HG02588 (cell line): ENCODE measurements at regions not wholly inside any gene's neighbourhood (a gene's known extent, or its start where the extent isn't known, plus 50 kb on each side); places are given as distances from the start of the nearest gene placed in this dataset.
A peak's percentile ranks its signal among the peaks of the same experiment; 100 is the strongest.
"Not testable (repeated sequence)": the region's sequence is repeated elsewhere in the genome, so short reads cannot be mapped to it uniquely, and the experiment has no call there.

Source experiments
- ATAC-seq: cut with Tn5 transposase; IDR thresholded peaks from one replicate; pipeline ENCODE4 v1.9.1; 2021; ENCODE audit warnings: mild to moderate bottlenecking, moderate library complexity; ENCODE audit not compliant: unreplicated experiment

DNA sequence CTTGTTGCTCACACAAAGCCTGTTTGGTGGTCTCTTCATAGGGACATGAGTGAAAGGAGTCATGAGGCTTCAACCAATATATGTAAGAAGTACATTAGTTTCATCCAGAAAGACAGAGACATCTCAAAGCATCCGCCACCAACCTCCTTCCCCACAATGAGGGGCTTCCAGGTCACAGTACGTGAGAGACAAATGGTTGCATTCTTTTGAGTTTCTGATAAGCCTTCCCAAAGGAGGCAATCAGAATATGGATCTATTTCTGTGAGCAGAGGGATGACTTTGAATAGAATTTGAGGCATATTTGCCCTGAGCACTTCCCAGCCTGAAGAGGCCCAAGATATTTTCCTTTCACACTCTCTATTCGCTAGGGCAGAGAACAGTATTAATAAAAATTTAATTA is 931.1 kb downstream of the FAM181B start:
- ATAC-seq = no peak

DNA sequence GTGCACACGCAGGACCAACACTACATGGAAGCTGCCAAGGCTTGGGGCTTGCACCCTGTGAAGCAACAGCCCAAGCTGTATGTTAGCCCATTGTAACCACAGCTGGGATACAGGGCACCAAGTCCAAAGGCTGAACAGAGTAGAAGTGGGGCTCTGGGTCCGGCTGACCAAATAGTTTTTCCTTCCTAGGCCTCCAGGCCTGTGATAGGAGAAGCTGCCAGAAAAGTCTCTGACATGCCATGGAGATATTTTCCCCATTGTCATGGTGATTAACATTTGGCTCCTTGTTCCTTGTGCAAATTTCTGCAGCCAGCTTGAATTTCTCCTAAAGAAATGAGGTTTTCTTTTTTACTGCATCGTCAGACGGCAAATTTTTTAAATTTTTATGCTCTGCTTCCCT is 941.2 kb downstream of the FAM181B start:
- no peak for ATAC-seq

DNA sequence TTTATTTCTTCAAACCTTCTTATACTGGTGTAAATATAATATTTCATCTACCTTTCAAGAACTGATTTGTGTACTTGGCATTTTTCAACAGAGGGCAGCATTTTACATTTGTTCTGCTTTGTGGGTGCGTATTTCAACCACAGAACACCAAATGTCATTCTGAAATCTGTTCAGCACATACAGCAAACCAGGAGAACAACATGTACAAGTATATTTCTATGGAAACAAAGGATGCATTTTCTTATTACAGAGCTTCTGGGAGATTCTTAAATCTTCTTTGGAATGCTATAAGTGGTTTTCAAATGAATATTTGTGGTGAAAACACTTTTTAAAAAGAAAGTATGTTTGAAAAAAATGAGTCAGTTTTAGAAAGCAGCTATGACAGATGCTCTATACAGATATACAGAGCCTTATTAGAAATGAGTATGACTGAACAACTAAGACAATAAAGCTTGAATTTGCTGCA is 946.0 kb downstream of the FAM181B start:
- peak; percentile 47 for ATAC-seq

DNA sequence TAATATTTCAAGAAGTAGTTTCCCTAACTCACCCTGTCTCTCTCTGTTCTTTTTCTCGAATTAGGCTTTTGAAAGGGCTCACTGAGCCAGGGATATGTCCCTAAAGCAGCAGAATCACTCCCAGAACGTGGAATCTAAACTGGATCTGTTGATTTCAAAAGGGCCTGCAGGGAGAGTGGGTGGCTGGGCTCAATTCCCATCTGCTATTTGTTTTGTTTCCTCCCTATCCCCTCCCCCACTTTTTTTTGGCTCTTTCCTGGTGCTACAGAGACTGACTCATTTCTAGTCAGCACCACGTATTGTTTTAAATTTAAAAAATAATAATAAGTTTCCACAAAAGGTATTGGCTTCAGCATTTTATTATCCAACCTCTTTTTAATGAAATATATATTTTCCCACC is 961.5 kb downstream of the FAM181B start:
- ATAC-seq = no peak

DNA sequence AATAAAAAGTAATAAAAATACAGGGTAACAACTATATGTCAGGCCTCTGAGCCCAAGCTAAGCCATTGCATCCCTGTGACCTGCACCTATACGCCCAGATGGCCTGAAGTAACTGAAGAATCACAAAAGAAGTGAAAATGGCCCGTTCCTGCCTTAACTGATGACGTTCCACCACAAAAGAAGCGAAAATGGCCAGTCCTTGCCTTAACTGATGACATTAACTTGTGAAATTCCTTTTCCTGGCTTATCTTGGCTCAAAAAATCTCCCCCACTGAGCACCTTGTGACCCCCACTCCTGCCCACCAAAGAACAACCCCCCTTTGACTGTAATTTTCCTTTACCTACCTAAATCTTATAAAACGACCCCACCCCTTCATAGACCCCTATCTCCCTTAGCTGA is 963.8 kb downstream of the FAM181B start:
- ATAC-seq = not testable (repeated sequence)

DNA sequence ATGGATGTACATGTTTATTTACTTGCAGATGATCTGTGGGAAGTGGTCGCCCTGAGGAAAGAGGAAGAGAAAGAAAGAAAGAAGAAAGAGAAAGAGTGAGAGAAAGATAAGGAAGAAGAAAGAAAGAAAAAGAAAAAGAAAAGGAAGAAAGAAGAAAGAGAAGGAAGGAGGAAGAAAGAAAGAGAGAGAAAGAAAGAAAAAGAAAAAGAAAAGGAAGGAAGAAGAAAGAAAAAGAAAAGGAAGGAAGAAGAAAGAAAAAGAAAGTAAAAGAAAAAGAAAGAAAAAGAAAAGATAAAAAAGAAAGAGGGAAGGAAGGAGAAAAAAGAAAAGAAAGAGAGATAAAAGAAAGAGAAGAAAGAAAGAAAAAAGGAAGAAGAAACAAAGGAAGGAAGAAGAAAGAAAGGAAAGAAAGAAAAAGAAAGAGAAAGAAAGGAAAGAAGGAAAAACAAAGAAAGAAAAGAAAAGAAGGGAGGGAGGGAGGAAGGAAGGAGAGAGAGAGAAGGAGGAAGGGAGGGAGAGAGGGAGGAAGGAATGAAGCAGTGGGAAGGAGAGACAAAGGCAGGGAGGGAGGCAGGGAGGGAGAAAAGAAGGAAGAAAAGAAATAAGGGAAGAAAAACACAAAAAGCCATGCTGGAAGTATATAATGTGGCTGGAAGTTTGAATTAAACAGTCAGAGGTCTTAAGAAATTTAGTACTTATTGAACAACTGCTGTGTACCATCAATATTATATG is 976.6 kb downstream of the FAM181B start:
- no peak for ATAC-seq

DNA sequence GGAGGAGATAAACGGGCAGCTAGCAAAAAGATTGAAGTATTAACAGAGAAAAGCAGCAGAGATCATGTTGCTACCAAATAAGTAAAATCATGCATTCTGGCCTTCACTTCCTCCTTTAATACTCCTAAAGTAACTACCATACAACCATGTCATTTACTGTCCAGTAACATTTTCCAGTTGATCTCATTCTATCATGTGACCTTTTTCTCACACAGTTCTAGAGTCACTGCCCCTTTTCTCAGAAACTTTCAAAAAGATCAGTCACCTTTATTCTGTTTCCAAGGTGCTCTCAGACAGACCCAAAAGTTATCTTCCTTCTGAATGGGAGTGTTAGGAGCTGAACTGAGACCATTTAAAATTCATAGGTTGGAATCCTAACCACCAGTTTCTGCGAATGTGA is 984.4 kb downstream of the FAM181B start:
- no peak for ATAC-seq

DNA sequence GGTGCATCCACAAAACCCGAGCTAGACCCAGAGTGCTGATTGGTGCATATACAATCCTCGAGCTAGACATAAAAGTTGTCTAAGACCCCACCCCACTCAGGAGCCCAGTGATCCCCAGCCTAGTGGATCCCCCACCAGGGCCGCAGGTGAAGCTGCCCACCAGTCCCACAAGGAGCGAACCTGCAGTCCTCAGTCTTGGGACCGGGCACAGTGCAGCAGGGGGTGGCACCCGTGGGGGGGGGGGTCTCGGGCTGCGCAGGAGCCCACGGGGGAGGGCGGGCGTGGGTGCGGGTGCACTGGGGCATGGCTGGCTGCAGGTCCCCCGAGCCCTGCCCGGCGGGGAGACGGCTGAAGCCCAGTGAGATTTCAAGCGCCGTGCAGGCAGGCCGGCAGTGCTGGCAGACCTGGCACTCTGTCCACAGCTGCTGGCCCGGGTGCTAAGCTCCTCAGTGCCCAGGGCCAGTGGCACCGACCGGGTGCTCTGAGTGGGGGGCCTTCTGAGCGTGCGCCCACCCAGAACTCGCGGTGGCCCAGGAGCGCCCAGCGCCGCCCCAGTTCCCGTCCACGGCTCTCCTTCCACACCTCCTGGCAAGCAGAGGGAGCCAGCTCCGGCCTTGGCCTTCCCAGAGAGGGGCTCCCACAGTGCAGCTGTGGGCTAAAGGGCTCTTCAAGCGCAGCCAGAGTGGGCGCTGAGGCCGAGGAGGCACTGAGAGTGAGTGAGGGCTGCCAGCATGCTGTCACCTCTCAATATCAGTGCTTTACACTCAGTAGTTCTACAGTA is 989.1 kb downstream of the FAM181B start:
- no peak for ATAC-seq

DNA sequence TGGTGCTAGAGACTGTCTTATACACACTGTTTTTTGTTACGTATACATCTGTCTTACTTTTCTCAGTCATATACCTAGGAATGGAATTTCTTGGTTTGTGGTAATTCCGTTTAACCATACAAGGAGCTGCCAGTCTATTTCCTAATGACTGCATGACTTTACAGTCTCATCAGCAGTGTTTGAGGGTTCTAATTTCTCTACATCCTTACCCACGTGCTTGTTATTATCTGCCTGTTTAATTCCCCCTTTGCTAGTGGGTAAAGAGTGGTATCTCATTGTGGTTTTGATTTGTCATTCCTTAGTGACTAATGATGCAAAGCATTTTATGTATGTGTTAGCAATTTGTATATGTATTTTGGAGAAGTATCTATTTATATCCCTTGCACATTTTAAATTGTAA is 1008.0 kb downstream of the FAM181B start:
- no peak for ATAC-seq

DNA sequence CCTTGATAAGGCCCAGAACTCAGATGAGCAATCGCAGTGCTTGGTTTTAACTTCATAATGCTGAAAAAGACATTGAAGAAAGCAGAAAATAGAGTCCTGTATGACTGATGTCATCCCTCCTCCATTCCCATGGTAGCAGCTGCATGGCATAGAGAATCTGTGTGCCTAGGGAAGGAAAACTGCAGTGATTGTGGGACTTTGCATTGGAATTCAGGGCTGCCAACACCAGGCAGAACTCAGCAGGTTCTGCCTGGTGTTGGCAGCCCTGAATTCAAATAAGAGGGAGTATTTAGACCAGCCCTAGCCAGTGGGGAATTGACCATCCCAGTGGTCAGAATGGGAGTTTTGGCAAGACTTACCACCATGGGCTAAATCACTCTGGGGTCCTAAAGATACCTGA is 1016.0 kb downstream of the FAM181B start:
- no peak for ATAC-seq

DNA sequence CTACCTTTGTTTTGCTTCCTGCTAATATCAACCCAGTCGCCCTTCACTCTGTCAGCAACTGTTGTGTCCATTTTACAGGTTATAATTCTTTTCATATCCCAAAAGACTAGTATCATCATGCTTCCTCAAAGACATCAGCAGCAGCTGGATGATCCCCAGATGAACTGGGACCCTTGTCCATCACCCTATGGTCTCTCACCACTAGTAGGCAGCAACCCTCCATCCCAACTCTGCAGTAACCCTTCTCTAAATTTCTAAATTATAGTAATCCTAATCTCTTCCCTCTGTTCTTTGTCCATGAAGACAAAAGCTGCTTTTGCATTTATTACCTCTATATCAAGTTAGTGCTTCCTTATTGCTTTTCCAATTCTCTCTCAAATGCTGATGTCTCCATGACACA is 1025.8 kb downstream of the FAM181B start:
- ATAC-seq = no peak

DNA sequence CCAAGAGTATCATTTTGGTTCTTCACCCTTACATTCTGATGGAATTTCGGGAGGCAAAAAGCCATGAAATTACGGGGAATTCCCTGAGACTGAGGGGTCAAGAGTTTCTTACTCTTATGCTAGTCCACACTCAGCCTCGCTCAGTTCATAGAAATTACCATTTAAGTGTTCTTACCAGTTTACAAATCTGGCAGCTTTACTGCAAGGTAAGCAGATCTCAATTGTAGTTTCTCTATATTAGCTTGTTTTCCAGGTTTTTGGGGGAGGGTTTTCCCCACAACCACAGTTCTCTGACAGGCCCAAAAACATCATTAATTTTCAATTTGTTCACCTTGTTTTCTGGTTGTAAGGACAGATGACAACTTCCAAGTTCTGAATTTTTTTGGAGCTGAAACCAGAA is 1028.4 kb downstream of the FAM181B start:
- no peak for ATAC-seq

DNA sequence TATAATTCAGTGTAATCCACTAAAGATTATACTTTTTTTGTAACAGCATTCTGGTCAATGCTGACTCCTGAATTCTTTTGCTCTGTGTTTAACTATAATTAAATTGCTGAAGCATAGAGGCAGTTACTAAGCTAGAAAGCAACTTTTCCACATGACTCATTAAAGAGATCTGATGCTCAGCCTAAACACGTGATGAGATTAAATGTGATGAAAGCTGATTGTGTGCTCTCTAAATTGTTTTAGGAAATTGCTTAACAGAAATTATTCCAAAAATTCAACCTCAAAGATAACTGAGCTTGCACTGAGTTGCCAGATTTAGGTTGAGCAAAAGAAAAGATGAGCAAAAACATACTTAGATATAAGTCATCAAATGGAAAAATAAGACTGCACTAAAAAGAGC is 1033.6 kb downstream of the FAM181B start:
- ATAC-seq = no peak

DNA sequence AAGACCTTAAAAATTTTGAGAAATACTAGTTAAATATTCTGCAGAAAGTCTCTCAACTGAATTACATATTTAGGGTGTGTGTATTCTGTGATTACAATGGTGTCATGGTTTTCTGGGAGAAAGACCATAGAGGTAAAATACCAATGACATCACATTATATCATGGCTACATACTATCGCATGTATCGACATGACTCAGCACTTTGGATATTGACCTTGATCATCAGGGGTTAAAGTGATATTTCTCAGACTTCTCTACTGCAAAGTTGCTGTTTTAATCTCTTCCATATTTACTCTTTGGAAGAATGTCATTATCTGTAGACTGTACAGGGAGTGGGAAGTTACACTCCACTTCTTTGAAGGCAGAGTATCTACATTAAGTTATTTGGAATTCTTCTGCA is 1046.6 kb downstream of the FAM181B start:
- no peak for ATAC-seq

DNA sequence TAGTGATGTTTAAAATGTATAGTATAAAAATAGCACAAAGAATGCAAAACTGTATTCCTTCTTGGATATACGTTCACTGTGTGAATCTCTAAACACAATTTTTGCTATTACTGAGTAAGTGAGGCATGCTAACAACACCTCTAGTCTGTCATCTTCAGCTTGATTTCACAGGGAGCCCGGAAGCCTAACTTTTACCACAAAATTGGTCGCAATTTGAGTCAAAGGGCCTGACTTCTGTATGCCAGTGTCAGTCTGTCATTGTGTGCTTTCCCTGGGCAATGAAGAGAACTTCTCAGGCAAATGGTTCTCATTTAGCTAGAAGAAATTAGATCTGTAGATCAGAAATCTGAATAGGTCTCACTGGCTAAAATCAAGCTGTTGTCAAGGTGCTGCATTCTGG is 1059.5 kb downstream of the FAM181B start:
- peak; percentile 67 for ATAC-seq

DNA sequence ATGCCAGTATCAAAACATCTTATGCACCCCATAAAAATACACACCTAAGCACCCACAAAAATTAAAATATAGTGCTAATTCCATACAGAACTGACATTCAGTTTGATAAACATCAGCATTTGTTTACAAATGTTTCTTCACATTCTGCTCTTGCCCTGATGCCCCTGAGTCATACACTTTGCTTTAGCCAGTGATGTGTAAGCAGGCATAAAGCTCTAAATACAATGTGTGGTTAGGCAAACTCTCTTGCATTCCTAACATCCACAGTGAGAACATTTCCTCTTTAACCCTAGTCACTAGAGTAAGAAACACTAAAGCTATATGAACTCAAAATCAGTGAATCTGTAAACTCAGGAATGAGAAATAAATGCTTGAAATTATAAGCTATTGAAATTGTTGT is 1060.7 kb downstream of the FAM181B start:
- no peak for ATAC-seq

DNA sequence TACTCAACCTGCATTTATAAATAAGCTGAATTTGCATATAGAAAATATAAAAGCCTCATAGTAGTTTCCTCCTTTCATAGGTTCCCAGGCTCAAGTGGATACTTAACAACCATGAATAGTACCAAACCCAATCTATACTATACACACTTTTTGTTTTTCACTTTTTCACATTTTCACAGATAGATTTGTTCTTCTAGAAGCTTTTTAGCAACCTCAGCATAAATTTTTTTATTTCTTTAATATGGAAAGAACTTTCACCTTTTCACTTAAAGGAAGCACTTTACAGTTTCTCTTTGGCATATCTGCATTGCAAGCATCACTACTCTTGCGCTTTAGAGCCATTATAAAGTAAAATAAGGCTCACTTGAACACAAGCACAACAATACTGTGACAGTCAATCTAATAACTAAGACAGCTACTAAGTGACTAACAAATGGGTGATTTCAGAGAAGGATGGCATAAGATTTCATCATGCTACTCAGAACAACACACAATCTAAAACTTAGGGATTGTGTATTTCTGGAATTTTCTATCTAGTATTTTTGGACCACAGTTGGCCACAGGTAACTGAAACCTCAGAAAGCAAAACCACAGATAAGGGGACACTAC is 1063.6 kb downstream of the FAM181B start:
- ATAC-seq = no peak

DNA sequence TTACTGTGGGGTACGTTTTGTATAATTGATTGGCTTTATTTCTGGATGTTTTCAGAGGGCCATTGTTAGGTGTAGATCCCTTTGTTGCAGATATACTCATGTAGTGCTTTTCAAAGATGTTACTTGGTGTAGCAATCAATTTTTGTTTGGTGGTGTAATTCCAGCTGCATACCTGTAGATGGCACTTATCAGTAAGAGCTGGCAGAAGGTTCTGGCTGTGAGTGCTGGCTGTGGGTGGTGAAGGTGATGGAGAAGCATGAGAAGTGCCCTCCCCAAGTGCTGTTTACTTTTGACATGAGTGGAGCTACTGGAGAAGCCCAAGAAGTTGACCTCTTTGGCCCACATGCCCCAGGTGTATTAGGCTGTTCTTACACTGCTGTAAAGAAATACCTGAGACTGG is 1074.9 kb downstream of the FAM181B start:
- ATAC-seq = peak; percentile 69

DNA sequence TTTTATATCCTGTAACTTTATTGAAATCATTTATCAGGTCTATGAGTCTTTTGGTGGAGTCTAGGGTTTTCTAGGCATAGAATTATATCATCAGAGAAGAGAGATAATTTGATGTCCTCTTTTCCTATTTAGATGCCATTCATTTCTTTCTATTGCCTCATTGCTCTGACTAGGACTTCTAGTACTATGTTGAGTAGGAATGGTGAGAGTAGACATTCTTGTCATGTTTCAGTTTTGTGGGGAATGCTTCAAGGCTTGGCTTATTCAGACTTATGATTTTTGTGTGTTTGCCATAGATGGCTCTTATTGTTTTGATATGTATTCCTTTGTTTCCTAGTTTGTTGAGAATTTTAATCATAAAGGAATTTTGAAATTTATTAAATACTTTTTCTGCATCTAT is 1078.3 kb downstream of the FAM181B start:
- no peak for ATAC-seq

DNA sequence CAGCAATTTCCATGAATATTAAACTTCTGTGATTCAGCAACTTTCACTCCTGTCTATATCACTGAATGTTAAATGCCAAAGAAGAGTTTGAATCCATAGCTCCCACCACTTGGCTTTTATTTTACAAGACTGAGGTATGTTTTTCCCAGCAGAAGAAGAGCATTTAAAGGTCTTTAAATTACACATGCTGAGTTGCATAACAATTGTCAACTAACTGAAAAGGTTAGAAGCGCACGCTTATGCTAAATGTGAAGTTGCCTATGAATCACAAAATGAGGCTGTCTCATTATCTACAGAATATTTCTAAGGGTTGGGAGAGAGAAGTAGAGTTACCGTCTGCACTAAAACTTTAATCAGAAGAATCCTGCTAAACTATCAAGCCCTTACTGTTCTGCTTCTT is 1086.3 kb downstream of the FAM181B start:
- ATAC-seq = no peak

DNA sequence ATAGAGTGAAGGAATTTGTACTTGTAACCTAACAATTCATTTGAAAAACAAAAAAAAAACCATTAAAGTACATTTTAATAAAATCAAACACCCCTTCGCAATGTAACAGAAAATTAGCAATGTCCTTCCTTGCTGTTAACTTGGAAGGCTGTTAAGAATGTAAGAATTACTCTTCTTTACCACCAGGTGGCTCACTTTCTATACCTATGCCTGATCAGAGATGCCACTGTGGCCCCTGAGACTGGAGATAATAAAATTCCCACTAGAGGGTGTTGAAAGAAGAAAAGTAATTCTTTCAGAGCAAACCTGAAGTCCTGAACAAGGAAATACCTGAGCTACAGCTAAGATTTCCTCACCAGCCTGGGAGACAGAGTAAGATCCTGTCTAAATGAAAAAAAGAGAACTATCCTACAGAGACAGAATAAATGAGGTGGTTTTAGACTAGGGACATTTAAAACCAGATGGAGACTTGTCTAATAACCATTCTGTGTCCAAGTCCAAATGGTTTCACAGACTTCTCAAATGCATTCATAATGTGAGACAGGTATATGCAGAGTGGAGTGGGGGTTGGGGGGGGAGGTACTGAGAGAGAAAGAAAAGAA is 1089.3 kb downstream of the FAM181B start:
- ATAC-seq = peak; percentile 93

DNA sequence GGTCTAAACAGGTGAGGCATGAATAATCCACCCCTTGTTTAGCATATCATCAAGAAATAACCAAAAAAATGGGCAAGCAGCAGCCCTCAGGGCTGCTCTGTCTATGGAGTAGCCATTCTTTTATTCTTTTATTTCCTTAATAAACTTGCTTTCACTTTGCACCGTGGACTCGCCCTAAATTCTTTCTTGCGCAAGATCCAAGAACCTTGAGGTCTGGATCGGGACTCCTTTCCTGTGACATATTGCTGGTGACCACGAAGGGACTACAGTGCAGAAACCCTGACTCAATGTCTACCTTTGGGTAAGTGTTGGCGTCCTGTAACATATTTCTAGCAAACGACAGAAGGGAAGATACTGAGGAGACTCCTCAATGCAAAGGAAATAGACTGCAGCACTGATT is 1099.2 kb downstream of the FAM181B start:
- no peak for ATAC-seq
